Activated naive CD4-positive, alpha-beta T cell treated with anti-CD3 and anti-CD28 coated beads, Interleukin-2, amount 50 U/mL, for 16 hours (primary cell): ENCODE measurements at regions not wholly inside any gene's neighbourhood (a gene's known extent, or its start where the extent isn't known, plus 50 kb on each side); places are given as distances from the start of the nearest gene placed in this dataset.

Experiments used
- DNase-seq: peaks from one replicate; pipeline ENCODE4 v3.0.0-alpha.2; 2020

GRCh38 chr4:8709729-8710360 lies 117.3 kb downstream of the CPZ start:
- no peak for DNase-seq

- no peak for DNase-seq
These were observed 116.6 kb downstream of the CPZ start for GRCh38 chr4:8709050-8709728.

- DNase-seq = no peak
These were observed 115.9 kb downstream of the CPZ start for GRCh38 chr4:8708401-8709021.

- no peak for DNase-seq
These were observed 114.6 kb downstream of the CPZ start for GRCh38 chr4:8707045-8707781.

GRCh38 chr4:8706216-8707044 lies 113.9 kb downstream of the CPZ start:
- DNase-seq = no peak

GRCh38 chr4:8705161-8706145 lies 112.9 kb downstream of the CPZ start:
- no peak for DNase-seq

- no peak for DNase-seq
These were observed 112.1 kb downstream of the CPZ start for GRCh38 chr4:8704632-8705031.

- no peak for DNase-seq
These were observed 111.4 kb downstream of the CPZ start for GRCh38 chr4:8703857-8704495.

GRCh38 chr4:8703401-8703696 lies 110.8 kb downstream of the CPZ start:
- no peak for DNase-seq

GRCh38 chr4:8702516-8703400 lies 110.2 kb downstream of the CPZ start:
- DNase-seq = no peak

- no peak for DNase-seq
These were observed 109.5 kb downstream of the CPZ start for GRCh38 chr4:8702020-8702495.

GRCh38 chr4:8701126-8702019 lies 108.8 kb downstream of the CPZ start:
- DNase-seq = no peak

GRCh38 chr4:8700531-8700930 lies 108.0 kb downstream of the CPZ start:
- DNase-seq = no peak

- no peak for DNase-seq
These were observed 107.0 kb downstream of the CPZ start for GRCh38 chr4:8699479-8700145.

GRCh38 chr4:8699063-8699385 lies 106.5 kb downstream of the CPZ start:
- DNase-seq = no peak

- DNase-seq = no peak
These were observed 105.9 kb downstream of the CPZ start for GRCh38 chr4:8698341-8699062.

- no peak for DNase-seq
These were observed 105.3 kb downstream of the CPZ start for GRCh38 chr4:8697826-8698225.
